ENCODE measurements at regions not wholly inside any gene's neighbourhood (a gene's known extent, or its start where the extent isn't known, plus 50 kb on each side); places are given as distances from the start of the nearest gene placed in this dataset.

GRCh38 chr2:52084759-52085158 is 1052.8 kb upstream of the NRXN1 start:
- no peak for TF ChIP-seq CTCF (IDR thresholded peaks at IDR 0.05)
- TF ChIP-seq POLR2AphosphoS5 (IDR thresholded peaks at IDR 0.05), result no peak
- no peak for TF ChIP-seq POLR2A (IDR thresholded peaks at IDR 0.05)
